ENCODE measurements at regions not wholly inside any gene's neighbourhood (a gene's known extent, or its start where the extent isn't known, plus 50 kb on each side); places are given as distances from the start of the nearest gene placed in this dataset.

- TF ChIP-seq ETV6 (CRISPR knock-in tag; conservative IDR thresholded peaks at IDR 0.05), result 0 out of 2 replicates have a peak, but pooled peaks have one; percentile 68
- peak; percentile 64; the same call in 1 of the 2 replicates for TF ChIP-seq AHDC1 (CRISPR knock-in tag; IDR thresholded peaks at IDR 0.05; ENCODE audit: borderline replicate concordance)
- TF ChIP-seq ZNF878 (CRISPR knock-in tag; IDR thresholded peaks at IDR 0.05), result 0 out of 2 replicates have a peak, but pooled peaks have one; percentile 40
- TF ChIP-seq MED13 (CRISPR knock-in tag; IDR thresholded peaks at IDR 0.05), result no peak
- TF ChIP-seq DBP (CRISPR knock-in tag; IDR thresholded peaks at IDR 0.05; ENCODE audit: not compliant biosample characterization), result no peak
- peak; percentile 27; the same call in 1 of the 2 replicates for TF ChIP-seq ESRRA (CRISPR knock-in tag; IDR thresholded peaks at IDR 0.05; ENCODE audit: low read depth)
- TF ChIP-seq RELA (CRISPR knock-in tag; IDR thresholded peaks at IDR 0.05), result no peak
- no peak for TF ChIP-seq ZNF382 (CRISPR knock-in tag; IDR thresholded peaks at IDR 0.05; ENCODE audit: borderline replicate concordance)
- 0 out of 2 replicates have a peak, but pooled peaks have one; percentile 41 for TF ChIP-seq MIXL1 (CRISPR knock-in tag; IDR thresholded peaks at IDR 0.05)
- no peak for TF ChIP-seq FOXO1 (CRISPR knock-in tag; IDR thresholded peaks at IDR 0.05)
- no peak for TF ChIP-seq ZKSCAN5 (CRISPR knock-in tag; IDR thresholded peaks at IDR 0.05)
- TF ChIP-seq, protein P1, sequence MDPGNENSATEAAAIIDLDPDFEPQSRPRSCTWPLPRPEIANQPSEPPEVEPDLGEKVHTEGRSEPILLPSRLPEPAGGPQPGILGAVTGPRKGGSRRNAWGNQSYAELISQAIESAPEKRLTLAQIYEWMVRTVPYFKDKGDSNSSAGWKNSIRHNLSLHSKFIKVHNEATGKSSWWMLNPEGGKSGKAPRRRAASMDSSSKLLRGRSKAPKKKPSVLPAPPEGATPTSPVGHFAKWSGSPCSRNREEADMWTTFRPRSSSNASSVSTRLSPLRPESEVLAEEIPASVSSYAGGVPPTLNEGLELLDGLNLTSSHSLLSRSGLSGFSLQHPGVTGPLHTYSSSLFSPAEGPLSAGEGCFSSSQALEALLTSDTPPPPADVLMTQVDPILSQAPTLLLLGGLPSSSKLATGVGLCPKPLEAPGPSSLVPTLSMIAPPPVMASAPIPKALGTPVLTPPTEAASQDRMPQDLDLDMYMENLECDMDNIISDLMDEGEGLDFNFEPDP (CRISPR knock-in tag; conservative IDR thresholded peaks at IDR 0.05), result no peak
- no peak for TF ChIP-seq NFRKB (IDR thresholded peaks at IDR 0.05)
- no peak for TF ChIP-seq ZNF567 (CRISPR knock-in tag; IDR thresholded peaks at IDR 0.05; ENCODE audit: borderline replicate concordance)
- no peak for TF ChIP-seq HOXA3 (CRISPR knock-in tag; IDR thresholded peaks at IDR 0.05)
- TF ChIP-seq ZNF713 (CRISPR knock-in tag; IDR thresholded peaks at IDR 0.05), result no peak
- TF ChIP-seq ZNF550 (CRISPR knock-in tag; IDR thresholded peaks at IDR 0.05; ENCODE audit: borderline replicate concordance), result no peak
These were observed 85.8 kb upstream of the DMRT1 start (continued) for GRCh38 chr9:755454-756381.

Measured in HepG2 (cell line).